NB4 (cell line): ENCODE measurements at regions not wholly inside any gene's neighbourhood (a gene's known extent, or its start where the extent isn't known, plus 50 kb on each side); places are given as distances from the start of the nearest gene placed in this dataset.

ENCODE experiments used
- TF ChIP-seq, protein P1 (sequence below): IDR thresholded peaks from 2 replicates; pipeline ENCODE4 v1.6.1; 2011; ENCODE audit warnings: low read depth, low read length
- TF ChIP-seq, protein P2 (sequence below): IDR thresholded peaks from one replicate; pipeline ENCODE4 v1.5.1; 2012; ENCODE audit warnings: low read depth, low read length

DNA sequence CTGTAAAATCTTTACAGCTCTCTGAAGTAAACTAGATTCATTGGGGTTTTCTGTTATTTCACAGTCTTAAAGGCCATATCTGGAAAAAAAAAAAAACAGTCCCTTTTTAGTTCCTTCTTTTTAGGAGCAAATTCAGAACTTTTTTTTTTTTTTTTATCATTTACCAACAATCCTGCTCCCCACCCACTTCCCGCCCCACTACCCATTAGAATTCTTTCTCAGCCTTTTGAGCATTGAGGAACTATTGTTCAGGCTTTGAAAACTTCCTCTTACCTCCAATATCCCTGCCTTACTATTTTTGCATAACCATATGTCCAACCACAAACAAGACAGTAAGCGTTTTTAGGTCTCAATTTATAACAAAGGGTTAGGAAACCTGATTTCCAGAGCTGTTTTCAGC, 330.1 kb downstream of the PLPP3 start:
- TF ChIP-seq, protein P1, sequence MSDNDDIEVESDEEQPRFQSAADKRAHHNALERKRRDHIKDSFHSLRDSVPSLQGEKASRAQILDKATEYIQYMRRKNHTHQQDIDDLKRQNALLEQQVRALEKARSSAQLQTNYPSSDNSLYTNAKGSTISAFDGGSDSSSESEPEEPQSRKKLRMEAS = no peak
- TF ChIP-seq, protein P2, sequence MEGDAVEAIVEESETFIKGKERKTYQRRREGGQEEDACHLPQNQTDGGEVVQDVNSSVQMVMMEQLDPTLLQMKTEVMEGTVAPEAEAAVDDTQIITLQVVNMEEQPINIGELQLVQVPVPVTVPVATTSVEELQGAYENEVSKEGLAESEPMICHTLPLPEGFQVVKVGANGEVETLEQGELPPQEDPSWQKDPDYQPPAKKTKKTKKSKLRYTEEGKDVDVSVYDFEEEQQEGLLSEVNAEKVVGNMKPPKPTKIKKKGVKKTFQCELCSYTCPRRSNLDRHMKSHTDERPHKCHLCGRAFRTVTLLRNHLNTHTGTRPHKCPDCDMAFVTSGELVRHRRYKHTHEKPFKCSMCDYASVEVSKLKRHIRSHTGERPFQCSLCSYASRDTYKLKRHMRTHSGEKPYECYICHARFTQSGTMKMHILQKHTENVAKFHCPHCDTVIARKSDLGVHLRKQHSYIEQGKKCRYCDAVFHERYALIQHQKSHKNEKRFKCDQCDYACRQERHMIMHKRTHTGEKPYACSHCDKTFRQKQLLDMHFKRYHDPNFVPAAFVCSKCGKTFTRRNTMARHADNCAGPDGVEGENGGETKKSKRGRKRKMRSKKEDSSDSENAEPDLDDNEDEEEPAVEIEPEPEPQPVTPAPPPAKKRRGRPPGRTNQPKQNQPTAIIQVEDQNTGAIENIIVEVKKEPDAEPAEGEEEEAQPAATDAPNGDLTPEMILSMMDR = no peak
